Lower leg skin (tissue), 3 donors: ENCODE measurements at regions not wholly inside any gene's neighbourhood (a gene's known extent, or its start where the extent isn't known, plus 50 kb on each side); places are given as distances from the start of the nearest gene placed in this dataset.

Source experiments
- POLR2A ChIP-seq, 2 donors: fragments of 450-650 bp; IDR thresholded peaks; one replicate each; pipeline ENCODE4 v1.6.1; 2016 to 2017; ENCODE audit warnings: antibody characterized with exemption in 2 of 2, mild to moderate bottlenecking in 1 of 2, moderate library complexity in 1 of 2
- TF ChIP-seq, protein P1 (sequence below), 3 donors: fragments of 450-650 bp; IDR thresholded peaks; one replicate each; pipeline ENCODE4 v1.5.1; 2016; ENCODE audit warnings: antibody characterized with exemption in 3 of 3, mild to moderate bottlenecking in 3 of 3, moderate library complexity in 2 of 3

DNA sequence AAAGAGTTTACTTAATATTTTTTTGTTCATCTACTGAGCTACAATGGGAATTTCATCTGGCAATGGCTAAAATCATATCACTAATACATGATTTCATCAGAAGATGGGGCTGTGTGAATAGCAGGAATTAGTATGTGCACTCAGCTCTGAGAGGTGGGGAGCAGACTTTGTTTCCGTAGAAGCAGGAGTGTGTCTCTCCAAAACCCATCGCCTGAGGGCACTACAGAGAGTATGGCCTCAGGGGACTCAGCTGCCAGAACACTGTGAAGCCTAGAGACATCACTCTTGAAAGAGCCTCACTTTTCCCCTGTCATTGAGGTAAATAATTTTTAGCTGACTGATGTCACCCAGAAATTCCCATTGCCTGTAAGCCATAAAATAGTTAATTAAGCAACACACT is 261.4 kb upstream of the ISX start:
- TF ChIP-seq, protein P1, sequence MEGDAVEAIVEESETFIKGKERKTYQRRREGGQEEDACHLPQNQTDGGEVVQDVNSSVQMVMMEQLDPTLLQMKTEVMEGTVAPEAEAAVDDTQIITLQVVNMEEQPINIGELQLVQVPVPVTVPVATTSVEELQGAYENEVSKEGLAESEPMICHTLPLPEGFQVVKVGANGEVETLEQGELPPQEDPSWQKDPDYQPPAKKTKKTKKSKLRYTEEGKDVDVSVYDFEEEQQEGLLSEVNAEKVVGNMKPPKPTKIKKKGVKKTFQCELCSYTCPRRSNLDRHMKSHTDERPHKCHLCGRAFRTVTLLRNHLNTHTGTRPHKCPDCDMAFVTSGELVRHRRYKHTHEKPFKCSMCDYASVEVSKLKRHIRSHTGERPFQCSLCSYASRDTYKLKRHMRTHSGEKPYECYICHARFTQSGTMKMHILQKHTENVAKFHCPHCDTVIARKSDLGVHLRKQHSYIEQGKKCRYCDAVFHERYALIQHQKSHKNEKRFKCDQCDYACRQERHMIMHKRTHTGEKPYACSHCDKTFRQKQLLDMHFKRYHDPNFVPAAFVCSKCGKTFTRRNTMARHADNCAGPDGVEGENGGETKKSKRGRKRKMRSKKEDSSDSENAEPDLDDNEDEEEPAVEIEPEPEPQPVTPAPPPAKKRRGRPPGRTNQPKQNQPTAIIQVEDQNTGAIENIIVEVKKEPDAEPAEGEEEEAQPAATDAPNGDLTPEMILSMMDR (IDR thresholded peaks at IDR 0.05): no peak
- no peak for TF ChIP-seq POLR2A (IDR thresholded peaks at IDR 0.05)
